SK-N-SH (cell line): ENCODE measurements at regions not wholly inside any gene's neighbourhood (a gene's known extent, or its start where the extent isn't known, plus 50 kb on each side); places are given as distances from the start of the nearest gene placed in this dataset.

ENCODE experiments used
- CTCF ChIA-PET: fragments of 300-600, 350-600 bp; formaldehyde crosslinking; extraction: SDS; loops from one replicate; lab custom pipeline; 2021; lab: Yijun Ruan, JAX
- POLR2A ChIA-PET: fragments of 350-600 bp; sonication (Branson Sonifier 250); formaldehyde crosslinking; extraction: SDS; loops from one replicate; lab custom pipeline; 2020; ENCODE audit warnings: antibody characterized with exemption, inconsistent platforms; lab: Yijun Ruan, JAX
- DNase-seq: peaks from one replicate; pipeline ENCODE4 v3.0.0; 2012
- H2AFZ ChIP-seq: fragments of 200-600 bp; sonication (generic); 2 replicates; pipeline ENCODE4 v1.8.1; 2016; ENCODE audit warnings: antibody characterized with exemption, mild to moderate bottlenecking, low read depth
- H3F3A ChIP-seq: fragments of 200-600 bp; sonication (generic); replicated peaks from 2 replicates; pipeline ENCODE3; 2016; ENCODE audit warnings: antibody characterized with exemption, mild to moderate bottlenecking; ENCODE audit not compliant: insufficient read depth
- H3K27ac ChIP-seq, 2 experiments: fragments of 200-500 bp in 1 of 2; fragments of 200-600 bp in 1 of 2; sonication (Bioruptor generic) in 1 of 2; sonication (generic), shearing (Covaris generic) in 1 of 2; 2 replicates each; pipeline versions ENCODE4 v1.5.1 to v1.6.1; 2014 to 2016; ENCODE audit warnings: low read depth in 2 of 2, inconsistent platforms in 1 of 2, low read length in 1 of 2, mild to moderate bottlenecking in 1 of 2, mixed read lengths in 1 of 2
- H3K27me3 ChIP-seq: fragments of 200-600 bp; sonication (generic), shearing (Covaris generic); 2 replicates; pipeline ENCODE4 v1.6.1; 2016; ENCODE audit warnings: mixed run types; ENCODE audit not compliant: insufficient read depth
- H3K36me3 ChIP-seq, 2 experiments: fragments of 200-500 bp in 1 of 2; fragments of 200-600 bp in 1 of 2; sonication (Bioruptor generic) in 1 of 2; sonication (generic) in 1 of 2; replicated peaks in 1 of 2; 2 replicates each; pipeline versions ENCODE3 to v1.5.1; 2014 to 2016; ENCODE audit warnings: low read length in 1 of 2, mild to moderate bottlenecking in 1 of 2; ENCODE audit not compliant: insufficient read depth in 2 of 2, control insufficient read depth in 1 of 2
- H3K4me1 ChIP-seq, 2 experiments: fragments of 200-500 bp in 1 of 2; fragments of 200-600 bp in 1 of 2; sonication (Bioruptor generic) in 1 of 2; sonication (generic), shearing (Covaris generic) in 1 of 2; 2 replicates each; pipeline versions ENCODE4 v1.5.1 to v1.6.1; 2014 to 2016; ENCODE audit warnings: low read depth in 1 of 2, low read length in 1 of 2, mixed run types in 1 of 2; ENCODE audit not compliant: insufficient read depth in 2 of 2, control insufficient read depth in 1 of 2
- H3K4me2 ChIP-seq: fragments of 200-600 bp; sonication (generic), shearing (Covaris generic); 2 replicates; pipeline ENCODE4 v1.6.1; 2017; ENCODE audit warnings: mixed run types
- H3K4me3 ChIP-seq, 2 experiments: fragments of 200-500 bp in 1 of 2; fragments of 200-600 bp in 1 of 2; sonication (Bioruptor generic) in 1 of 2; sonication (generic), shearing (Covaris generic) in 1 of 2; 2 replicates each; pipeline versions ENCODE4 v1.5.1 to v1.8.1; 2014 to 2016; ENCODE audit warnings: low read depth in 2 of 2, inconsistent platforms in 1 of 2, low read length in 1 of 2, mild to moderate bottlenecking in 1 of 2, mixed read lengths in 1 of 2, moderate library complexity in 1 of 2
- H3K79me2 ChIP-seq: fragments of 200-600 bp; sonication (generic); 2 replicates; pipeline ENCODE4 v1.8.1; 2017; ENCODE audit warnings: mild to moderate bottlenecking; ENCODE audit not compliant: insufficient read depth
- H3K9ac ChIP-seq: fragments of 200-600 bp; sonication (generic); 2 replicates; pipeline ENCODE4 v1.6.1; 2017; ENCODE audit warnings: mixed run types
- H3K9me2 ChIP-seq: fragments of 200-600 bp; sonication (generic); 2 replicates; pipeline ENCODE4 v1.6.1; 2017; ENCODE audit warnings: mixed run types
- H3K9me3 ChIP-seq: fragments of 200-600 bp; sonication (generic); 2 replicates; pipeline ENCODE4 v1.6.1; 2017; ENCODE audit warnings: mixed run types, mild to moderate bottlenecking, moderate library complexity
- H4K20me1 ChIP-seq: fragments of 200-600 bp; sonication (generic); 2 replicates; pipeline ENCODE4 v1.6.1; 2017; ENCODE audit warnings: mild to moderate bottlenecking, mixed run types; ENCODE audit not compliant: insufficient read depth
- CHD2 ChIP-seq: fragments of 150-350 bp; IDR thresholded peaks from 2 replicates; pipeline ENCODE4 v1.6.1; 2018; ENCODE audit warnings: low read length; ENCODE audit not compliant: partially characterized antibody
- EP300 ChIP-seq, 2 experiments: IDR thresholded peaks; 2 replicates each; pipeline versions ENCODE4 v1.4.0 to v1.6.1; 2012; ENCODE audit warnings: borderline replicate concordance in 1 of 2, low read depth in 1 of 2, low read length in 1 of 2
- FOSL2 ChIP-seq: IDR thresholded peaks from 2 replicates; pipeline ENCODE4 v1.4.0; 2012; ENCODE audit warnings: low read depth, mild to moderate bottlenecking, moderate library complexity, borderline replicate concordance
- GATA2 ChIP-seq: sonication (generic); formaldehyde crosslinking; IDR thresholded peaks from 2 replicates; pipeline ENCODE4 v1.5.0; 2020; ENCODE audit warnings: mild to moderate bottlenecking, missing genetic modification reagents
- JUND ChIP-seq: IDR thresholded peaks from 2 replicates; pipeline ENCODE4 v1.4.0; 2012
- MAX ChIP-seq: IDR thresholded peaks from 2 replicates; pipeline ENCODE4 v1.4.0; 2012; ENCODE audit warnings: low read depth
- MXI1 ChIP-seq: IDR thresholded peaks from 2 replicates; pipeline ENCODE4 v1.6.1; 2012; ENCODE audit warnings: mild to moderate bottlenecking, low read depth, low read length, improper control_type of control experiment
- NFIC ChIP-seq: IDR thresholded peaks from 2 replicates; pipeline ENCODE4 v1.4.0; 2012; ENCODE audit warnings: borderline replicate concordance
- RAD21 ChIP-seq: IDR thresholded peaks from 2 replicates; pipeline ENCODE4 v1.6.1; 2012; ENCODE audit warnings: mild to moderate bottlenecking, low read length
- RXRA ChIP-seq: IDR thresholded peaks from 2 replicates; pipeline ENCODE4 v1.4.0; 2012; ENCODE audit warnings: low read depth, mild to moderate bottlenecking, borderline replicate concordance
- SMC3 ChIP-seq: IDR thresholded peaks from 2 replicates; pipeline ENCODE4 v1.6.1; 2012; ENCODE audit warnings: low read depth, low read length, improper control_type of control experiment
- USF1 ChIP-seq: IDR thresholded peaks from 2 replicates; pipeline ENCODE4 v1.4.0; 2012; ENCODE audit warnings: low read depth, borderline replicate concordance
- WGBS: methylation state at CpG from one replicate; pipeline ENCODE4 v1.1.6; 2017; ENCODE audit warnings: low lambda C conversion rate; 5-methylcytosine and 5-hydroxymethylcytosine counted together

- CTCF ChIA-PET, result no interaction called here
- no peak for TF ChIP-seq MAX
- TF ChIP-seq EP300 (IDR thresholded peaks at IDR 0.05; ENCODE audit: borderline replicate concordance in 1 of 2, low read depth in 1 of 2, low read length in 1 of 2), result no peak
- no peak for TF ChIP-seq NFIC
- TF ChIP-seq GATA2 (CRISPR knock-in tag), result no peak
- no peak for TF ChIP-seq USF1
- TF ChIP-seq MXI1, result no peak
- no peak for DNase-seq
Observed at GRCh38 chr3:115323380-115323779, 176.3 kb upstream of the ZBTB20 start.

GRCh38 chr3:115324056-115324455 is 177.0 kb upstream of the ZBTB20 start:
- Histone ChIP-seq H2AFZ (no peak overlapping the region), H3K4me1 (peaks cover 0 to 13% of the 10 kb centered on the region in 2 experiments; a peak in 2 of 4 replicates), H3K9me3 (no peaks in the 10 kb centered on the region), H3K79me2 (no peaks in the 10 kb centered on the region), H3K9ac (no peak overlapping the region), H4K20me1 (no peaks in the 10 kb centered on the region), H3K27ac (no peak overlapping the region), H3K36me3 (no peaks in the 10 kb centered on the region), H3F3A (no peaks in the 10 kb centered on the region), H3K4me2 (no peak overlapping the region), H3K27me3 (no peaks in the 10 kb centered on the region)
- CTCF ChIA-PET, result no interaction called here
- 28% methylated on average over 1 of the region's 1 CpG for WGBS
- TF ChIP-seq SMC3 (no peak), CHD2 (no peak), RXRA (no peak), RAD21 (no peak), JUND (no peak), FOSL2 (no peak), USF1 (no peak)
- TF ChIP-seq, all 33 proteins: peak for 0
- POLR2A ChIA-PET, result no interaction called here
- no peak for DNase-seq
- Histone ChIP-seq H3K9me2 (no peaks in the 10 kb centered on the region), H3K4me3 (no peak overlapping the region)

More at GRCh38 chr3:115323380-115323779, 176.3 kb upstream of the ZBTB20 start:
- no peak overlapping the region for H2AFZ ChIP-seq
- no peaks in the 10 kb centered on the region for H4K20me1 ChIP-seq
- WGBS, result 66% methylated on average over 2 of the region's 2 CpGs
- H3K36me3 ChIP-seq, result no peaks in the 10 kb centered on the region
- no peaks in the 10 kb centered on the region for H3K27me3 ChIP-seq
- H3K9ac ChIP-seq, result no peak overlapping the region
- H3K4me1 ChIP-seq, result peaks cover 0 to 13% of the 10 kb centered on the region in 2 experiments; a peak in 2 of 4 replicates
- no peak overlapping the region for H3K4me3 ChIP-seq
- POLR2A ChIA-PET, result no interaction called here
- H3F3A ChIP-seq, result no peaks in the 10 kb centered on the region
- H3K4me2 ChIP-seq, result no peak overlapping the region
- H3K9me3 ChIP-seq, result no peaks in the 10 kb centered on the region
- no peaks in the 10 kb centered on the region for H3K9me2 ChIP-seq
- no peak overlapping the region for H3K27ac ChIP-seq
- H3K79me2 ChIP-seq, result no peaks in the 10 kb centered on the region
